Lower lobe of right lung (tissue), 2 donors: ENCODE measurements at regions not wholly inside any gene's neighbourhood (a gene's known extent, or its start where the extent isn't known, plus 50 kb on each side); places are given as distances from the start of the nearest gene placed in this dataset.

ENCODE experiments used
- ATAC-seq, 2 donors: fragments of 200-7000 bp; cut with Tn5 transposase; one replicate each; pipeline ENCODE4 v1.9.1; 2020 to 2022; ENCODE audit warnings: mild to moderate bottlenecking in 2 of 2, moderate library complexity in 2 of 2
- DNase-seq: peaks from one replicate; pipeline ENCODE4 v3.0.0-alpha.2; 2020
- H3K27ac ChIP-seq: fragments of 200-600 bp; one replicate; pipeline ENCODE4 v1.8.0; 2022
- H3K27me3 ChIP-seq: fragments of 200-600 bp; one replicate; pipeline ENCODE4 v1.8.0; 2022; ENCODE audit warnings: low read depth
- H3K36me3 ChIP-seq: fragments of 200-600 bp; one replicate; pipeline ENCODE4 v1.8.0; 2022; ENCODE audit warnings: mild to moderate bottlenecking
- H3K4me1 ChIP-seq: fragments of 200-600 bp; one replicate; pipeline ENCODE4 v1.8.0; 2022
- H3K4me3 ChIP-seq: fragments of 200-600 bp; one replicate; pipeline ENCODE4 v1.8.0; 2022; ENCODE audit warnings: mild to moderate bottlenecking
- H3K9me3 ChIP-seq: fragments of 200-600 bp; one replicate; pipeline ENCODE4 v1.8.0; 2022
- CTCF ChIP-seq: fragments of 200-600 bp; IDR thresholded peaks from one replicate; pipeline ENCODE4 v1.8.0; 2022; ENCODE audit warnings: antibody characterized with exemption, mild to moderate bottlenecking
- intact Hi-C: fragments of 100-400 bp; cut with DNase I; formaldehyde crosslinking; loops from one replicate; pipeline ENCODE4 v1.11.0; 2022
- donor health status: DM: no; HTN: yes; CAD: no; lungs with severe emphysema.

DNA sequence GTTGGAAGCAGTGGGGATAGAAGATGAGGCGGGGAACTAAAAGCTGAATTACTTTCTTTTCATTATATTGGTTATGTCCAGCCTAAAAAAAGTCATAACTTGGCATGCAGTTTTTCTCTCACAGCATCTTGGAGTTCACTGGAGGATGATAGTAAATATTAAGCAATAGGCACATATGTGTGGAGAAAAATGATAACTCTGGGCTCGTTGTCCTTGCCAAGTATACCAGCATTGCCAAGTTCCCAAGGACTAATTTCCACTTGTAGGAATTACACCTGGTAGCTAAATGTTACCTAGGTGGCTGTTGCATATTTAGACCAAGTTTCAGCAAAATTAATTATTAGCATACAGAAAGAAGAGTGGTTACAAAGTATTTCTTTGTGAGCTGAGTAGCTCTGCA is 1007.6 kb downstream of the ANKRD7 start:
- no peak for ATAC-seq

DNA sequence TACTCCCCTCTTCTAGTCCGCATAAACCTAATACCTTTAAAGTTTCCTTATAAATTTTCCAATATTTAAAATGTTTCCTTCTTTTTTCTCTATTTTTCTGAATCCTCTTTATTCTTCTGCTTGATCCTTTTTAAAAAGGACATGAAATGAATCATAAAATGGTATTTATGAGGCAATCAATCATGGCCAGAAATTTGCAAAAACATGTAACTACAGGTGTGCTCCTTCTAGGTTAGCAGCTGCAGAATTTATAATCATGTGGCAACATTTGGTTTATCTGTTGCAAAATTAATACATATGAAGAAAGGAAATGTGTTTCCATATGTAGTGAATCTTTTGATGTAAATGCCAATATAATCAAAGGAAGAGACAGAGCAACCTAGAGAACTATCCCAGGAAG is 1008.5 kb downstream of the ANKRD7 start:
- intact Hi-C loops, result no loop called here
- no peak overlapping the region for H3K27ac ChIP-seq
- H3K4me3 ChIP-seq, result no peak overlapping the region
- no peaks in the 10 kb centered on the region for H3K27me3 ChIP-seq
- no peak for ATAC-seq
- H3K36me3 ChIP-seq, result no peaks in the 10 kb centered on the region
- no peaks in the 10 kb centered on the region for H3K9me3 ChIP-seq
- no peak for TF ChIP-seq CTCF
- no peaks in the 10 kb centered on the region for H3K4me1 ChIP-seq
- no peak for DNase-seq

More for the DNA sequence above, 1007.6 kb downstream of the ANKRD7 start:
- Histone ChIP-seq H3K27ac (no peak overlapping the region), H3K4me1 (no peaks in the 10 kb centered on the region), H3K4me3 (no peak overlapping the region), H3K36me3 (no peaks in the 10 kb centered on the region), H3K27me3 (no peaks in the 10 kb centered on the region), H3K9me3 (no peaks in the 10 kb centered on the region)
- intact Hi-C loops, result no loop called here
- TF ChIP-seq CTCF, result no peak
- DNase-seq, result no peak

GRCh38 chr7:119252962-119253361 is 1020.0 kb upstream of the KCND2 start:
- Histone ChIP-seq H3K4me3 (no peak overlapping the region), H3K4me1 (no peaks in the 10 kb centered on the region), H3K9me3 (no peaks in the 10 kb centered on the region), H3K27me3 (no peaks in the 10 kb centered on the region), H3K27ac (no peak overlapping the region), H3K36me3 (no peaks in the 10 kb centered on the region)
- TF ChIP-seq CTCF, result no peak
- ATAC-seq (no peak), DNase-seq (no peak)
- intact Hi-C loops, result no loop called here

GRCh38 chr7:119254742-119255141 is 1018.2 kb upstream of the KCND2 start:
- intact Hi-C loops, result no loop called here
- Histone ChIP-seq H3K27ac (no peak overlapping the region), H3K27me3 (no peaks in the 10 kb centered on the region), H3K36me3 (no peaks in the 10 kb centered on the region), H3K9me3 (no peaks in the 10 kb centered on the region), H3K4me3 (no peak overlapping the region), H3K4me1 (no peaks in the 10 kb centered on the region)
- ATAC-seq (no peak), DNase-seq (no peak)
- TF ChIP-seq CTCF, result no peak

DNA sequence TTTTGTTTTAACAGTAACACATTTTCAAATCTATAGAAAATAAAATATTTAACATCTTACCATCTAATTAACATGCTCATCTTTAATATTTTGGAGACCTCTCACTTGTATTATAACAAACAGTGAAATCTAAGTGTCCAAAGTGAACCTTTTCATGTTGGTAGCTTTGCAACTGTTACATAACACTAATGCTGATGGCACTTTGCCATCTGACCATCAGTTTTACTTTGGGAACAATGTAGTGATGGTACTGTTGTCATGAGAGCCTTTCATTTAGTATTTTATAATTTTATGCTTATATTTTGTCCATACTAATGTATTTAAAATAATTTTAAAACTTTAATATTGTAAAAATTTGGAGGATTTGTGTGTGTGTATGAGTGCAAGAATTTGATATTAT is 1017.0 kb upstream of the KCND2 start:
- DNase-seq (no peak), ATAC-seq (no peak)
- no peaks in the 10 kb centered on the region for H3K27me3 ChIP-seq
- H3K27ac ChIP-seq, result no peak overlapping the region
- H3K36me3 ChIP-seq, result no peaks in the 10 kb centered on the region
- TF ChIP-seq CTCF, result no peak
- intact Hi-C loops, result no loop called here
- H3K4me1 ChIP-seq, result no peaks in the 10 kb centered on the region
- no peaks in the 10 kb centered on the region for H3K9me3 ChIP-seq
- no peak overlapping the region for H3K4me3 ChIP-seq
